HUES64 (cell line): ENCODE measurements at regions not wholly inside any gene's neighbourhood (a gene's known extent, or its start where the extent isn't known, plus 50 kb on each side); places are given as distances from the start of the nearest gene placed in this dataset.

Experiments
- H3K27ac ChIP-seq: 2 replicates; pipeline ENCODE4 v1.7.0; 2013; ENCODE audit warnings: low read depth, low read length, inconsistent platforms
- H3K27me3 ChIP-seq: 2 replicates; pipeline ENCODE4 v1.6.1; 2013; ENCODE audit warnings: mild to moderate bottlenecking, low read length; ENCODE audit not compliant: insufficient read depth
- H3K36me3 ChIP-seq: 2 replicates; pipeline ENCODE4 v1.6.1; 2013; ENCODE audit warnings: mild to moderate bottlenecking, low read length; ENCODE audit not compliant: insufficient read depth
- H3K4me1 ChIP-seq: 2 replicates; pipeline ENCODE4 v1.6.1; 2013; ENCODE audit warnings: mild to moderate bottlenecking, low read length, moderate library complexity; ENCODE audit not compliant: insufficient read depth
- H3K4me3 ChIP-seq: 2 replicates; pipeline ENCODE4 v1.5.1; 2013; ENCODE audit warnings: mild to moderate bottlenecking, low read length, moderate library complexity
- H3K9ac ChIP-seq: 2 replicates; pipeline ENCODE4 v1.6.1; 2013; ENCODE audit warnings: mild to moderate bottlenecking, low read depth, low read length
- H3K9me3 ChIP-seq: 2 replicates; pipeline ENCODE4 v1.6.1; 2013; ENCODE audit warnings: low read depth, low read length; ENCODE audit not compliant: insufficient read depth
- WGBS: fragments of 150-250, 120-280 bp; methylation state at CpG from one replicate; pipeline ENCODE4 v1.1.7; 2013; ENCODE audit warnings: missing lambda C conversion rate; 5-methylcytosine and 5-hydroxymethylcytosine counted together

DNA sequence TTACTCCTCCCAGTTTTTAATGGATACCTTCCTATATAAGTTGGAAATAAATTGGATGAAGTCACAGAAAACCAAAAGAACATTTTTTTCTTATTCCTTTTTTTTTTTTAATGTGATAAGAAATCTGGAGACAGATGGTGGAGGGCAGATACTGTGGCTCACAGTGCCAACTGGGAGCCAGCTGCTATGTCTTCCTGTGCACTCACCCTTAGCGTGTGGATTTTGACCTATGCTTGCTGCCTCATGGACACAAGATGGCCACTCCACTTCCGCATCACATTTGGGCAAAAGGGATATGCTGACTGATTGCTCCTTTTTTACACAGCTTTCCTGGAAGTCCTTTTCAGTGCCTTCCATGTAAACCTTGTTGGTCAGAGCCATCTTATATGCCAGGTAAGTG is 342.6 kb downstream of the MAN2A1 start:
- H3K9me3 ChIP-seq: no peaks in the 10 kb centered on the region
- no peak overlapping the region for H3K9ac ChIP-seq
- 96% methylated on average over 2 of the region's 2 CpGs for WGBS
- H3K36me3 ChIP-seq: no peaks in the 10 kb centered on the region
- H3K27me3 ChIP-seq: no peaks in the 10 kb centered on the region
- peaks cover 8% of the 10 kb centered on the region; the same call in 1 of the 2 replicates for H3K4me1 ChIP-seq
- H3K4me3 ChIP-seq: no peak overlapping the region
- no peak overlapping the region for H3K27ac ChIP-seq

DNA sequence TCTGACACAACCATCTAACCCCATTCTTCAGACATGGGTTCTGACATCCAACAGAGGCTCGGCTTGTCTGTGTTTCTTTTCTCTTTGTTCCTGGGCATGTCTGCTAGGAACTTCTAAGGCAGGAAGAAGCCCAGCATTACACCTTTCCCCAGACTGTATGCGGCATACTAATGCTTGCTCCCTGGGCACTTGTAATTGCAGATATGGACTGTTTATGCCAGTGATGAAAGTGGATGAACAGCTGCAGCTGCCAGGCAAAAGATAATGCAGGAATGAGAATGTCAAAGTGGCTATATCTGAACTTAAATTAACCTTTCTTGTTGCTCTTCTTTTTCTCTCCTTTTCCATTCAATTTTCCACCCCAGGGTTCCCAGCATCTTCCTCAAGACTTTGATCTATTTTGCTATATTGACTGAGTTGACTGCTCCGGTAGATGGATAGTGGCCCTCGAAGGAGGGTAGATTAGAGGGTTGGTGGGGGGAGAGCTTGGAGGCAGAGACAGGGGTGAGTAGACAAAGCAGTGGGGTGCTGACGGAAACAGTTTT is 344.4 kb downstream of the MAN2A1 start:
- H3K4me3 ChIP-seq: no peak overlapping the region
- H3K9ac ChIP-seq: no peak overlapping the region
- H3K4me1 ChIP-seq: peaks cover 8% of the 10 kb centered on the region; the same call in 1 of the 2 replicates
- 95% methylated on average over 5 of the region's 5 CpGs for WGBS
- H3K9me3 ChIP-seq: no peaks in the 10 kb centered on the region
- H3K36me3 ChIP-seq: no peaks in the 10 kb centered on the region
- H3K27ac ChIP-seq: no peak overlapping the region
- H3K27me3 ChIP-seq: no peaks in the 10 kb centered on the region

DNA sequence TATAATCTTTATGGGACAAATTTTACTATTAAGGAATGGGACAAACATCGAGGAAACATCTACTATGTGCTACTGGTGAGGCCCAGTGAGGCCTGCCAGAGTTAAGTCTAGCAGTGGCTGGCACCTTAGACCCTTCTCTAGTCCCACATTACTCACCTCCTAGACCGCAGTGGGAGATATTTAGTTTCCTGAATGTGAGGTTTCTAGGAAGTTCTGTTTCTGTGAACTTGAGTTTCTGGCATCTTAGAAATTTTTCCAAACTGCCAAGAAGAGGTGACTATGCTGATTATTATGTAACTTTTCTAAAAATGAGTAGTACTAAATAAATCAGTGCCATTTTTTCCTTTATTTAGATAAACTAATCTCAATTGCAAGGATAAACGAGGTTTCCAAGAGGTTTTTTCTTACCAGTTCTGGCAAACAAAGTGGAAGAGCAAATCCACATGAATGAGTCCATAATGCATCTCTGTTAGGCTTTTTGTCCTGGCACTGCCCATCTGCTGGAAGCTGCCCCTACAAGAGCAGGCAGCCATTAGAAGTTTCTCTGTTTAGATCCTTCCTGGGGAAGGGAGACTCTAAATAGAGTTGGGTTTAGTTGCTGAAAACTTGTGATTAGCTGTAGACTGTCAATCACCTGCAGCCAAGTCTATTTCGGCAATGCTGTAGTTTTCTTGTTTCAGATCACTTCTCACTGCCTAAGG is 348.7 kb downstream of the MAN2A1 start:
- Histone ChIP-seq H3K4me3 (no peak overlapping the region), H3K27me3 (no peaks in the 10 kb centered on the region)
- 92% methylated on average over 3 of the region's 4 CpGs for WGBS

DNA sequence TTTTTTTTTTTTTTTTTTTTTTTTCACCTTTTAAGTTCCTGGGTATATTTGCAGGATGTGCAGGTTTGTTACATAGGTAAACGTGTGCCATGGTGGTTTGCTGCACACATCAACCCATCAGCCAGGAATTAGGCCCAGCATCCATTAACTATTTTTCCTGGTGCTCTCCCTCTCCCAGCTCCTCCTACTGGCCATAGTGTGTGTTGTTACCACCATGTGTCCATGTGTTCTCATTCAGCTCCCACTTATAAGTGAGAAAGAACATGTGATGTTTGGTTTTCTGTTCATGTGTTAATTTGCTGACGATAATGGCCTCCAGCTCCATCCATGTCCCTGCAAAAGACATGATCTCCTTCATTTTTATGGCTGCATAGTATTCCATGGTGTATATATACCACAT is 350.5 kb downstream of the MAN2A1 start:
- Histone ChIP-seq H3K4me1 (no peaks in the 10 kb centered on the region), H3K9me3 (peaks cover 9% of the 10 kb centered on the region; the same call in 1 of the 2 replicates), H3K27me3 (no peaks in the 10 kb centered on the region), H3K36me3 (no peaks in the 10 kb centered on the region), H3K27ac (no peak overlapping the region), H3K4me3 (no peak overlapping the region), H3K9ac (no peak overlapping the region)
- no CpG with 5 or more reads among the region's 2 CpGs for WGBS

More for the DNA sequence above, 348.7 kb downstream of the MAN2A1 start:
- Histone ChIP-seq H3K9me3 (peaks cover 9% of the 10 kb centered on the region; the same call in 1 of the 2 replicates), H3K36me3 (no peaks in the 10 kb centered on the region), H3K4me1 (no peaks in the 10 kb centered on the region), H3K9ac (no peak overlapping the region), H3K27ac (no peak overlapping the region)

DNA sequence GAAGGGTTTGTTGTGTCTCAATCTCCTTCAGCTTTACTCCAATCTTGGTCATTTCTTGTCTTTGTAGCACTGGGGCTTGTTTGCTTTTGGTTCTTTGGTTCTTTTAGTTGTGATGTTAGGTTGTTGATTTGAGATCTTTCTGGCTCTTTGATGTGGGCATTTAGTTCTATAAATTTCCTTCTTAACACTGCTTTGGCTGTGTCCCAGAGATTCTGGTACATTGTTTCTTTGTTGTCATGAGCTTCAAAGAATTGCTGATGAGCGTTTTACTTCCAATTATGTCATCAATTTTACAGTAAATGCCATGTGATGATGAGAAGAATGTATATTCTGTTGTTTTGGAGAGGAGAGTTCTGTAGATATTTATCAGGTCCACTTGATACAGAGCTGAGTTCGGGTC is 353.3 kb downstream of the MAN2A1 start:
- H3K27me3 ChIP-seq: no peaks in the 10 kb centered on the region
- no peaks in the 10 kb centered on the region for H3K4me1 ChIP-seq
- no peak overlapping the region for H3K4me3 ChIP-seq
- H3K36me3 ChIP-seq: no peaks in the 10 kb centered on the region
- 84% methylated on average over 2 of the region's 2 CpGs for WGBS
- H3K9ac ChIP-seq: no peak overlapping the region
- peaks cover 9% of the 10 kb centered on the region; the same call in 1 of the 2 replicates for H3K9me3 ChIP-seq
- H3K27ac ChIP-seq: no peak overlapping the region

DNA sequence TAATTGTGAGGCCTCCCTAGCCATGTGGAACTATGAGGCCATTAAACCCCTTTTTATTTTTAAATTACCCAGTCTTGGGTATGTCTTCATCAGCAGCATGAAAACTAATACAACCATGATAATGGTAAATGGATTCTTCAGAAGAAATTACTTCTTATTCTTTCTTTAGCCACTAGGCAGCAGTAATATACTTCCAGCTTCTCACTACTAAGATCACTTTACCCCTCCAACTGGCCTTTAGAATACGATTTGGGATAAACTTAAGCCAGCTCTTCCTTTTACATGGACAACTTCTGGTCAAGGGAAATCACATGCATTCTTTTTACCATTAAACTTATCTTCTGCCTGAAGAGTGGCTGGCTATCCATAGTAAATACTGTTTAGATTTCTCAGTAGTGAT is 355.4 kb downstream of the MAN2A1 start:
- H3K27me3 ChIP-seq: no peaks in the 10 kb centered on the region
- WGBS: 83% methylated on average over 1 of the region's 1 CpG

DNA sequence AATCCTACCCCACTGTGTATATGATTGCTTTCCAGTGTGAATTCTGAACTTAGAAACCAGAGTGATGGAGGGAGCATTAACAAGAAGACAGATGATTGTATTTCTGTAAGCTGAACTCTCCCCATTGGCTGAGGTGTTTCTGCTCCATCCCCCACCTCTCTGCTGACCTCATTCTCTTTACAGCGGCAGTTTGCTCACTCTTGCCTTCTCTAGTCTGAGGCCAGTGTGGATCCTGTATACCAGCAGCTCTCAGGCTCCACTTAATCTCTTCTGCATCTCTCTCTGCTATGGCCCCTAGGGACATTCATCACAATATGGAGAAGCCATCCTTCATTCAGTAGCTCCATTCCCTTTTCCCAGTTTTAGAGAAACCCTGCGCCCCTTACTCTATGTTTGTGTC is 358.8 kb downstream of the MAN2A1 start:
- Histone ChIP-seq H3K4me1 (0 out of 2 replicates have a peak, but pooled peaks cover 4% of the 10 kb centered on the region), H3K9me3 (no peaks in the 10 kb centered on the region), H3K36me3 (no peaks in the 10 kb centered on the region), H3K4me3 (no peak overlapping the region), H3K9ac (no peak overlapping the region), H3K27ac (no peak overlapping the region), H3K27me3 (no peaks in the 10 kb centered on the region)
- WGBS: 62% methylated on average over 2 of the region's 2 CpGs

More for the DNA sequence above, 355.4 kb downstream of the MAN2A1 start:
- no peak overlapping the region for H3K9ac ChIP-seq
- H3K4me3 ChIP-seq: no peak overlapping the region
- H3K36me3 ChIP-seq: no peaks in the 10 kb centered on the region
- peaks cover 9% of the 10 kb centered on the region; the same call in 1 of the 2 replicates for H3K9me3 ChIP-seq
- 0 out of 2 replicates have a peak, but pooled peaks cover 4% of the 10 kb centered on the region for H3K4me1 ChIP-seq
- H3K27ac ChIP-seq: no peak overlapping the region

DNA sequence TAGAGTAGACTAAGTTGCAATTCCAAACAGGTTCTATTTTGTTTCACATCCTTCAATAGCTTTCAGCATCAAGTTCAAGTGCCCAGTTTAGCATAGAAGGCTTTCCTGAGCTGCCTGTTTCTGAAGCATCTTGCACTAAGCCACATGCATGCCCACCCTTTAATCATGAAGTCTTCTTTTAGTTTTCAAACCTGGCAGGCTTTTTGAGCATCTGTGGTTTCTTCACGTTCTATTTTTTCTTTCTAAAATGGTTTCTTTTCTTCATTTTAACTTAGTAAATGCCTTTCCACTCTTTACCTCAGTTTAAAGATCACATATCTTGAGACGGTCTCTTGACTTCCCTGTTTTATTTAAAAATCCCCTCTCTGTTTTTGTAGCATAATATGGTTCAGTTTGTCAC is 360.1 kb downstream of the MAN2A1 start:
- H3K4me1 ChIP-seq: 0 out of 2 replicates have a peak, but pooled peaks cover 12% of the 10 kb centered on the region
- no peaks in the 10 kb centered on the region for H3K9me3 ChIP-seq
- 89% methylated on average over 2 of the region's 2 CpGs for whole genome bisulfite sequencing
- no peak overlapping the region for H3K9ac ChIP-seq
- H3K36me3 ChIP-seq: no peaks in the 10 kb centered on the region
- H3K27ac ChIP-seq: no peak overlapping the region
- H3K27me3 ChIP-seq: no peaks in the 10 kb centered on the region
- H3K4me3 ChIP-seq: no peak overlapping the region

DNA sequence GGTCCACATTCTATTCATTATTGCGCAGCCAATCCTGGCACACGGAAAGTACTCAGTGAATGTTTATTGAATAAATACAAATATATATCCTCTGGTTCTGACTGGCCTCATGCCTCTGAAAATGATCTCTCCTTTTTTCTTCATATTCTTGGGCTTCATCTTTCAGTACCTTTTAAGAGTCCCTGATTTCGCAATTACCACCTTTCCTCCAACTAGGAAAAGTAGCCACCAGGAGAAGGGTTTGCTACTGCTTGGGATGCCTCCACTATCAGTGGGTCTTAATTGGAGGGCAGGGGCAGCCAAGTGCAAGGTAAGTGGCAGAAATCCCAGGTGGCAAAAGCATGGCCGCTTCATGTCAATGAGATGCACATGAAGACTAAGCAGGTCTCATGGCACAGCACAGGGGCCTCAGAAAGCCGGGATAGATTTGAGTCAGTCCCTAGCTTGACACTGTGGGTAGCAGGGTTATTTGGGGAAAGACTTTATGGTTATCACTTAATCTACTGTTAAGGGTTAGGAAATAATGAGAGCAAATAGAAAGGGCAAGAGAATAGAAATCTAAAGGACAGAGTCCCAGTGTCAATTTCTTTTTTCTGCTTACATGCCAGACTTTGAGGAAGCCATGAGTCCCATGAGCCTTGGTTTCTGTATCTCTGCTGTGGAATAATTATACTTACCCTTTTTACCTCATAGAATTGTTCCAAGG is 361.1 kb downstream of the MAN2A1 start:
- Histone ChIP-seq H3K9ac (no peak overlapping the region), H3K27me3 (no peaks in the 10 kb centered on the region), H3K4me3 (no peak overlapping the region), H3K36me3 (no peaks in the 10 kb centered on the region), H3K27ac (no peak overlapping the region), H3K4me1 (peaks cover 22% of the 10 kb centered on the region; the same call in 1 of the 2 replicates), H3K9me3 (no peaks in the 10 kb centered on the region)
- WGBS: 91% methylated on average over 3 of the region's 5 CpGs

DNA sequence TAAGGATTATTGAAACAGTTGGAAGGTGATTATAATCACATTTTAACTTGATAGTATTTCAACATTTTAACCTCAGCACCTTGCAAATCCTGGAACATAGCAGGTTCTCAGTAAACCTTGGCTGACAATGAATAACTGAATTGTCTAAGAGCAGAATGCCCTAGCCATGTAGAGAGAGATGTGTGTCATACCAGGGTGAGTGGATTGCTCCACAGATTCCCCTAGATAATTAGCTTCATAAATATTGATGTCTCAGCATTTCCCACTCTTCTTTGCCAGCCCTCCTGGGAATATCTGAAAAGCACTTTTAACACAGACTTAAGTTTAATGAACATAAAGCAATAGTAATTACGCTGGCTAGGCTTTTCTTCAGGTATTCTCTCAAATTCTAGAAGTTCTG is 363.5 kb downstream of the MAN2A1 start:
- Histone ChIP-seq H3K27me3 (no peaks in the 10 kb centered on the region), H3K4me1 (peaks cover 40% of the 10 kb centered on the region), H3K9ac (no peak overlapping the region), H3K9me3 (no peaks in the 10 kb centered on the region), H3K4me3 (no peak overlapping the region), H3K36me3 (no peaks in the 10 kb centered on the region), H3K27ac (no peak overlapping the region)
- WGBS: 93% methylated on average over 1 of the region's 1 CpG

DNA sequence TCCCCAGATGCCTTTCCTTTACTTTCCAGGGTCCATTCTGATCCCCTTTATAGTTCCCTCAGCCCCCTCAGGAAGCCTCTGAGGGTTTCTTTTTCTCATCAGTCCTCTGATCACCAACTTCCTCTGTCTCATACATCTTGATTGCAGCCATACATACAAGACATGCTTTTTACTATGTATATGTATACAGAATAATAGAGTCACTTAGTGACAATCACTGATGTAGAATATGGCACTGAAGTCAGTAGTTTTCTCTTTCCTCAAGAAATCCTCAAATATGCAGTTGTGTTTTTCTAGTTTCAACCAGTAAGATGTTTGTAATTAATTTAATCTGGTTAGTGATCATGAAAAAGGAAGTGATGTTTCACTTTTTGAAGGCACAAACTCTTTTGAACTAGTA is 364.1 kb downstream of the MAN2A1 start:
- no peaks in the 10 kb centered on the region for H3K36me3 ChIP-seq
- no peaks in the 10 kb centered on the region for H3K27me3 ChIP-seq
- H3K9me3 ChIP-seq: no peaks in the 10 kb centered on the region
- H3K4me1 ChIP-seq: peaks cover 37% of the 10 kb centered on the region
- no peak overlapping the region for H3K9ac ChIP-seq
- H3K4me3 ChIP-seq: no peak overlapping the region
- no peak overlapping the region for H3K27ac ChIP-seq
